ENCODE measurements at regions not wholly inside any gene's neighbourhood (a gene's known extent, or its start where the extent isn't known, plus 50 kb on each side); places are given as distances from the start of the nearest gene placed in this dataset.

DNA sequence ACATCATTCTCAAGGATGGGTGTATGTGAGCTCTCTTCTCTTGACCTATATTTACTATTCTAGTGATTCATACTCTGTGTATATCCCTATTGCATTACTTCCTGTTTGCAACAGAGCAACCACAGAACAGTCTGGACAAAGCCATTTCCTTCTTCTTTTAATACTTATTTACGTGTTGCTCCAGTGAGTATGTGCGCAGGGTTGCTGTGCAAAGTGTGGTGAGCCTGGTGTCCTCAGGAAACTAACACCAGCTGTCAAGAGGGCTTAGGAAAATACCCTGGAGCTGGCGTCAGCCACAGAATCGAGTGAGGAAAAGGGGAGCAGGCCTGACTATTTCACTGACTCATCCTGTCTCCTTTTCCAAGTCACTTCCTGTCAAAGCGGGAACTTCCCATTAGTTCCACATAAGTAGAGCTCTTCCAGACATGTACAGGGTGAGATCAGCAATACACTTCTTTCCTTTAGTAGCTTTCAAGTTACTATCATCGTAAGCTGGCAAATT lies 214.1 kb upstream of the COPS8 start:
- peak; percentile 97 for DNase-seq (ENCODE audit: low read depth in 2 of 2)

DNA sequence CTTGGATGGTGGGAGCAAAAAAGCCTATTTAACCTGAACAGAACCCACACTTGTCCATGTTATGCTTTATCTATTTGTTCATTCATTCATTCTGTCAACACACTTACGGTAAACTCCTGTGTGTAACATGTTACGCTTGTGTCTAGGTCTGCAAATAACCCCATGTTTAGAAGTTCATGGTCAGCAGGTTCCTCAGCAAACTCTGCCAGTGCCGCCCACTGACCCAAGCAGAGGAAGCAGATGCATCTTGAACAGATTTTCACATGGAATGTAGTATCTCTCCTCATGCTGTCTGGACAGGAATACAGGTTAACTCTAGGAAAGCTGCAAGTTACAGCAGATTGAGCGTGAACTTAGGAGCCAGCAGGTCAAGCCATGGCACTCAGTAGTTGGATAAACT lies 213.7 kb upstream of the COPS8 start:
- no peak for DNase-seq (ENCODE audit: low read depth in 2 of 2)

DNA sequence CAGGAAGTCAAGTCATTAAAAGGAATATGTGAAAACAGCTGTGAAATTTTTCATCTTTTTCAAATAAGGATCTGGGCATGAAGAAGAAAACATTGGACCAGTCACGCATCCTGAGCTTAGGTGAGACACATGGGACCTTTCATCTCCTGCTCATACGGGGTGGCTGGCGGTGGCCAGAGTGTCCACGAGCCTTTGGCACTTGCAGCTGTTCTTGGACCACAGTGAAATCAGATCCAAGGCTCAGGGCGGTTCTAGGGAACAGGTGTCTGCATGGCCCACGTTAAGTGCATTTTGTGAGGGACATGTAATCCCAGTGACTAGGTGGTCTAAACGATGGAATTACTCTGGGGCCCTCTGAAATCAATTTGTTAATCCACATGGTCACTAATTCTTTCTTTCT lies 212.7 kb upstream of the COPS8 start:
- DNase-seq (ENCODE audit: low read depth in 2 of 2): no peak

DNA sequence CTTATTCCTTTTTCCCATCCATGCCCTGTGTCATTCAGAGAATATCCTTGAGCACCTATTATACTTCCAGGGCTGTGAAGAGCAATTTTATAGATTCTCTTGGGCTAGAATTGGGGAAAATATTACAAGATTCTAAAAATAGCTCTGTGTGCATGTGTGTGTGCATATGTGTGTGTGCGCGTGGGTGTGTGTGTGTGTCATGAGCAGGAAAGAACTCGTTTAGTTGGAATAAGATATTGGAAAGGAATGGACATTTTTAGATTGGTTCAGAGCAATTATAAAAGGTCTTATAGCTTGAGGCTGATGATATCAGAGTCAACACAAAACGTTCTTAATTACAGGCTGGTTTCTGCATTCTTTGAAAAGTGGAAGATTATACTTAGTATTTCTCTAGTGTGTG lies 212.1 kb upstream of the COPS8 start:
- no peak for DNase-seq (ENCODE audit: low read depth in 2 of 2)

DNA sequence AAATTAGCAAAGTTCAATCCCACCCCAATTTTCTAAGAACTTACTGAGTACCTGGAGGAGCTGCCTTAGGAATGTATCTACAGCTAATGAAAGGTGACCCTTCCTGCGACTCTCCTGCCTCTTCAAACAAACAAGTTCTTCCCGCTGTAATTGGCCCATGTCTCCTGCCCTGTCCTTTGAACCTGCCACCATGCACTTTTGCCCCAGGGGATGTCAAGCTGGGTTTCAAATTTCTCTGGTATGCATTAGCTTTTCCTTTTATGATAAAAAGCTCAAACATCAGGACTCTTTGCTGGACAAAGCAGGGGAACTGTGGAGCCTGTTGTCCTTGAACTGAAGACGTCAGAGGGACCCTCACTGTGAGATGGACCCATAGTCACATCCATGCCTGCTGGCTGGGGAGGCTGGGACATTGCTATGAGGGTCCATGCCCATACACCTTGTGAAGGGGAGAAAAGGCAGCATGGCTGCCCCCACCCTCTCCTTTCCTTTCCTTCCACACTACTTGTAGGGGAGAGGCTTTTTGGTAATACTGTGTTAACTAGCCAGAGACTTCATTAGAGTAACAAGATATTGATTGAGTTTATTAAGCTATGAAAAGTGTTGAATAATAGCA lies 210.7 kb upstream of the COPS8 start:
- DNase-seq (ENCODE audit: low read depth in 2 of 2): no peak

DNA sequence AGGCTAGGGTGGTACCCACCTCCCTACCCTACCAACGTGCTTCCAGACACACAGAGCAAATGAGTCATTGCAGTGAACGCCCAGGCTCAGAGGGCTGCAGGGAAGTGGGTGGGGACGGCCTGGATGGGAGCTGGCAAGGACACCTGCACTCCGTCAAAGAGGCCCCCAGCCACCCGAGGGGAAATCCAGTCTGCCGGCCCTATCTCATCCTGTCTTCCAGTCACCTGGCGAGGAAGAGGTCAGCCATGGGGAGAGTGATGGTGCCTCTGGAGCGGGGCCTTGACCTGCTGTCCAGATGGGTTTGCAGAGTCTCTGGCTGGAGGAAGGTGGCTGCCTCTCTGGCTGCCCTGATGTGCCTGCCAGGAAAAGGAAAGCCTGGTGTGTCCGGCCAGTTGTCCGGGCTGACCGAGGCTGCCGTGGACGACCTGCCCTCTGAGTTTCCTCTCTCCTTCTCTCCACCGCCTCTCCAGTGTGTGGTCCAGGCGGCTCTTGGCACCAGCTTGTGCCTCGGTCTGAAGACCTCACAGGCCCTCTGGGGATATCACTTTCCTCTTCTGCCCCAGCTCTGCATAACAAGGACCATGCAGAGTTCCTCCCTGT lies 209.7 kb upstream of the COPS8 start:
- DNase-seq (ENCODE audit: low read depth in 2 of 2): no peak

DNA sequence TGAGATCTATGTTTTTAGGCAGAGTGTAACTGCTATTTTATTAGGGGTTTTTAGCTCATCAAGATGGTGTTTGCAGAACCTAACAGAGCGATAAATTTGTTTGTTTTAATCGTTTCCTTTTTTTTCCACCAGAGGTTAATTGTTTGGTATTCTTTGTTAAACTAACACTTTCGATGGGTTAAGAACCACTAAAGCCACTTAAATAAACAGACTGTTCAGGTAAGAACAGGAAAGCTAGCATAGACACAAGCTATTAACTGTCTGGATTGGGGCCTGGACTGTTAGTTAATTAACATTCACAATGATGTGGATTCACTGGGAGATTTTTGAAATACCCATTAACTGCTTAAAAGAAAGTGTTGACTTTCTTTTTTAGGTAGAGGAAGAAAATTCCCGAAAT lies 209.0 kb upstream of the COPS8 start:
- DNase-seq (ENCODE audit: low read depth in 2 of 2): no peak

DNA sequence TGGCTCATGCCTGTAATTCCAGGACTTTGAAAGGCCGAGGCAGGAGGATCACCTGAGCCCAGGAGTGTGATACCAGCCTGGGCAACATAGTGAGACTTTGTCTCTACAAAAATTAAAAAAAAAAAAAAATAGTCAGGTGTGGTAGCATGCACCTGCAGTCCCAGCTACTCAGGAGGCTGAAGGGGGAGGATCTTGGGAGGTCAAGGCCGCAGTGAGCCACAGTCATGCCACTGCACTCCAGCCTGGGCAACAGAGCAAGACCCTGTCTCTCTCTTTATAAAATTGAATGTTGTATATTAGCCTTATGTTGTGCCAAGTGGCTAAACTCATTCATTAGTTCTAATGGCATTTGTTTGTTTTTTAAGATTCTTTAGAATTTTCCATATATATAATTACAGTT lies 207.7 kb upstream of the COPS8 start:
- DNase-seq (ENCODE audit: low read depth in 2 of 2): no peak

DNA sequence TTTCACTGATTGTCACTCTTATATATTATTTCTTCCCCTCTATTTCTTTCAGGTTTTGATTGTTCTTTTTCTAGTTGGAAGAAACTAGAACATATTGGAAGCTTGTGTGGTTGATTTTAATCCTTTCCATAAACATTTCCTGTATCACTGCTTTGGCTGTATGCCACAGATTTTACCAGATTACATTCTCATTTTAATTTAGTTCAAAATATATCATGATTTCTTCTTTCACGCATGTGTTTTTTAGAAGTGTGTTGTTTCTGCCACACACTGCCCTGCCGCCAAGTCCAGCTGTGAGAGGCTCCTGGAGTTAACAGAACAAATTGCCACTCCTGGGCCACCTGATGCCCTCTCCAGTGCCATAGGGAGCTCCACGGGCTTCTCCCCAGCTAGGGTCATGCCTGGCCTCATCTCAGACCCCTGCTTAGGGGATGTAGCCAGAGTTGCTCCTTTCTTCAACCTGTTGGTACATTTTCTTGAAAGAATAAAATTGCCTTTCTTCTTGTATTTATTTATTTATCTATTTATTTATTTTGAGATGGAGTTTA lies 206.2 kb upstream of the COPS8 start:
- DNase-seq (ENCODE audit: low read depth in 2 of 2): no peak

DNA sequence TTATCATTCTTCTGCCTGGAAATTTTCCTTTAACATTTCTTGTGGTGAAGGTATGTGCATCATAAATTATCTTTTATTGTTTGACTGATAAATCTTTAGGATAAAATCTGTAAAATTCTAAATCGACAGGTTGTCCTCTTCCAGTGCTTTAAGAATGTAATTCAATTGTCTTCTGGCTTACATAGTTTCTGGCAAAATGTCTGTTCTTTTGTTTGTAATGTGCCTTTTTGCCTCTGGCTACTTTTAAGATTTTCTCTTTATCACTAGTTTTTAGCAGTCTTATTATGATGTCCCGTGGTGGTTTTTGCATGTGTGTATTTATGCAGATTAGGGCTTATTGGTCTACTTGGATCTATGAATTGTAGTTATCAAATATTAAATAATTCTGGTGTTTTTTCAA lies 203.6 kb upstream of the COPS8 start:
- DNase-seq (ENCODE audit: low read depth in 2 of 2): no peak

DNA sequence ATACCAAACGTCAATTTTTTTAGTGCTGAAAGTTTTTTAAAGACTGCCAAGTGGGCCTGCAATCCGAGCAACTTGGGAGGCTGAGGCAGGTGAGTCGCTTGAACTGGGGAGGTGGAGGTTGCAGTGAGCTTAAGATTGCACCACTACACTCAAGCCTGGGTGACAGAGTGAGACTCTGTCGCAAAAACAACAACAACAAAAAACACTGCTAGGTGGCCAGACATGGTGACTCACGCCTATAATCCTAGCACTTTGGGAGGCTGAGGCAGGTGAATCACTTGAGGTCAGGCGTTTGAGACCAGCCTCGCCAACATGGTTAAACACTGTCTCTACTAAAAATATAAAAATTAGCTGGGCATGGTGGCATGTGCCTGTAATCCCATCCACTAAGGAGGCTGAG lies 202.8 kb upstream of the COPS8 start:
- no peak for DNase-seq (ENCODE audit: low read depth in 2 of 2)

DNA sequence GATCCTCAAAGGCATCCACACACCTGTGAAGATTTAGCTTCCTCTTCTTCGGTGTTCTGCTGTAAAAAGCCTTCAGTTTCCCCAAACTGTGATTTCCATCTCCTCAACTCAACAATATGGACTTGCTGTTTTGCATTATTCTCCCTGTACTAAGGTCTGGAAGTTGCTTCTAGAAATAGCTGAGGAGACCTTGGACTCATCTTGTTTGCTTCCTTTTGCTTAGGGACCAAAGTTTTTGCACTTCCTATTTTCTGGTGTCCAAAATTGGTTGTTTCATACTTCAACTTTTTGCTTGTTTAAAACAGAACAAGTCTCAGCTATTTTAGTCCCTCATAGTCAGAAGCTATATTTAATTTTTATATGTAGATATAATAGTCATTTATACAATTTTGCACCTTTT lies 201.9 kb upstream of the COPS8 start:
- DNase-seq (ENCODE audit: low read depth in 2 of 2): no peak

DNA sequence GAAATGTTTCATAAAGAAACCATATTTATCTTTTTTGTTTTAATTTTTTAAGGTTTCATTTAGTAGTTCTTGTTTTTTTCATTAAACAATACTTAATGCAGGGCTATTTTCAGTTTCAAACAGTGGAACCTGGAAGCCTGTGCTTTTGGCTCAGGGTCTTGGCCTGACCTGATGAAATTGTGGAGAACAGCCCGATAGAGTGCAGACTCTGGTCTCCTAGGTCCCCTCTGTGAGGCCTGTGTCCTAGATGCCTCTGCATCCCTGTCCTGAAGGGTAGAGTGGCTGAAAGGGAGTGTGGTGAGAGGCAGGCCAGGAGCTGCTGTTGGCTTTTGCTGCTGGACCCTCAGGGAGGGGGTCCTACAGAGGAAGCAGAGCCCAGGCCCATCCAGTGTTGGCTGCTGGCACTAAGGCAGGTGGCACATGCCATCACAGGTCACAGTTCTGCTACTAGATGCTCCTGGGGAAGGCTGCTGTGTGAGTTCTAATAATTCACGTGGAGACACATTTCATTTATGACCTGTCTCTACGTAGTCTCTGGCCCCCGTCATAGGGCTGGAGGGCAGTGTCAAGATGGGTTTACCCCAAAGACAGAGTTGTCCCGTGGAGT lies 201.0 kb upstream of the COPS8 start:
- DNase-seq (ENCODE audit: low read depth in 2 of 2): no peak

DNA sequence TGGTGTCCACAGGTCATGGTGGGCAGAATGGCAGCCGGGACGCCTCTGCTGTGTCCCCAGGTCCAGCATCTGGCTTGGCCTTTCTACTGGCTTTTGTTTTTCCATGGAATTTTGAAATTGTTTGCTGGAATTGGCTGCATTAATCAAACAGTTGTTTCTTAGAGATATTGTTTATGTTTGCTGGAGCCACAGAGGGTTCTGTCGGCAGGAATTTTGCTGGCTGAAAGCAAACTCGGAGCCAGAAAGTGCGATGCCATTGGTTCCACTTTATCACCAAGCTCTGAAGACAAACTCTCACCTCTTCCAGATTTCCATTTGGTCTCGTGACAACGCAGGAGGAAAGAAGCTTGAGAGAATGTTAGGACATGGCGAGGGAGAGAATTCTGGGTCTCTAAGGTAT lies 199.2 kb upstream of the COPS8 start:
- no peak for DNase-seq (ENCODE audit: low read depth in 2 of 2)

DNA sequence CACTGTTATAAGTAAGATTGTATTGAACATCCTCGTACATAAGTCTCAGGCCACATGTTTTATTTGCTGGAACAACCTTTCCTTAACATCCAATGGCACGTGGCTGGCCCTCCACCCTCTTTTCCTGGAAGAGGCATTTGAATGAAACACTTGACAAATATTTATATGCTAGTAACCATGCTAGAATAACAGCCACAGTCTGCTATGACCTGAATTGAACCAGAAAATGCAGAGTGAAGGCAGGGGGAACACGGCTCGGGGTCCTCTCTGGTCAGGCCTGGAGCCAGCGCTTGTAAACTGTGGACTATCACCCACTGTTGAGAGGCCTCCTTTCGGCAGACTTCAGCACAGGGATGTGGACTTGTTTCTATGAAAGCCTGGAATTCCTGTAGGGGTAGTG lies 198.2 kb upstream of the COPS8 start:
- DNase-seq (ENCODE audit: low read depth in 2 of 2): peak; percentile 53 to 55

DNA sequence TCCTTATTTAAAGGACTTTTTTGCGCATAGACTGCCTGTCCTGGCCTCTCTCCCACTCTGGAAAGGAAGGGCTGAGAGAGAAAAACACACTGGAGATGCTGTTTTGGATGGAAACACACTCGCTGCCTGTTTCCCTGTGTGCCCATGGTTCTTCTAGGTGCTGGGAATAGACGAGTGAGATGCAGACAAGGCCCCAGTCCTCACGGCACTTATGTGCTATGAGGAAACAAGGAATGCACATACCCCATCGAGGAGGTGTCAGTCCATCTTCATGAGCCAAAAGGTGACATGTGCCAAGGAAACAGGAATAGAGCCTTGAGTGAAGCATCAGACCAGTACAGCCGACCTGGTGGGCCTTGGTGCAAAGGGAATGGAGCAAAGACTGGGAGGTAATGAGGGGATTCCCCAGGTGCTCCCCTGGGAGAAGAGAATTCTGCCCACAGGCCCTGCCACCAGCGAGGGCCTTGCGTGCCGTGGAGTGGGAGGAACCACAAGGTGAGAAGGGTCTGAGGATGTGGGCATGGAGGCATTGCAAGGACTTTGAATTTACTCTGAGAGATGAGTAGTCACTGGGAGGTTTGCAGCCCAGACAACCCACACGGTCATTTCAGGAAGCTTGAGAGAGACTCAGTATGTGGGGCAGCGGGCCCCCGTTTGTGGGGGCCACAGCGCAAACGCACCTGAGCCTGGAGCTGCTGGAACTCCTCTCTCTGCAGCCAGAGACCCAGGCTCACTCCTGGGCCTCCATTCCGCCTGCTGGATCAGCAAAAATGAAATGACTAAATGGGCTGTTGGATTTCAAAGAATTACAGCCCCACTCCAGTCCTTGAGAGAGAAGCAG lies 197.5 kb upstream of the COPS8 start:
- DNase-seq (ENCODE audit: low read depth in 2 of 2): no peak

DNA sequence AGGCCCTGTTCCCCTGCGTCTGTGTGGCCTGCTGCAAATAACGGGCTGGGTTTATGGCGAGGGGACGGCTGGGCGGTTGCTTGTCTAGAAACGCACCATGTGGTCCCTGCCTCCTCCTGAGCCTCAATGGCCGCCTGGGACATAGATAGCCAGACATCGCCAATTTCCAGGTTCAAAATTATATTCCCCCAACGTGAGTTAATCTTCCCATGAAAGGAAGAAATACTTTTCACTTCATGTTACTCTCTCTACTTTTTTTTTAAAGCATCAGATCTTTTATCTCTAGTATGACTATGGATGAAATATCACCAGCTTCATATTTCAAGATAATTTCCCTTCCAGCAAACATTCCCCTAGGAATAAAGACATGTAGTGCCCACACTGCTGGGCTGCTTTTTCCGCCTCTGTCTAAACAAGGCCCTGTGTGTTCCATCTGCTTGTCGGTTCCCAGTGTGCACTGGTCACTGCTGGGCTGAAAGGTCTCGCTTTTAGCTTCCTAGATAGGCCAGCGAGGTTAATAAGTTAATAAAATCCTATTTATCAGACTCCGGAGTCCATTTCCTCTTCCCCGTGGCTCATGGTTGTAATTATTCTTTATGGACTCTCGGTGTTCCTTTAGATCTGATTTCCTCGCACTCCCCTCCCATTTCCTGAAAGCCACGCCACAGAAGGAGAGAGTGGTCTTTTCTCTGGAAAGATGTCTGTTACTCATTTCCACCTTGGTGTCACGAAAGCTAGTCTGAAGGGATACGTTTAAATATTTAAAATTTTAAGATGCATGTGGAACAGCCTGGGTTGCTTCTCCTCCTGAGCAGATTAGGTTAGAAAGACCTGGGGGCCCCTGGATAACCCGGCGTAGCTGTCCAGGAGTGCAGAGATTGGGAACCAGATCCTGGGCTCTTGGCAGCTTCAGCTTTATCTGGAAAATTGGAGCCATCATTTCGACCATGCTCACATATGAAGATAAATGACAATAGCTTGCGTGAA lies 196.6 kb upstream of the COPS8 start:
- DNase-seq (ENCODE audit: low read depth in 2 of 2): no peak

DNA sequence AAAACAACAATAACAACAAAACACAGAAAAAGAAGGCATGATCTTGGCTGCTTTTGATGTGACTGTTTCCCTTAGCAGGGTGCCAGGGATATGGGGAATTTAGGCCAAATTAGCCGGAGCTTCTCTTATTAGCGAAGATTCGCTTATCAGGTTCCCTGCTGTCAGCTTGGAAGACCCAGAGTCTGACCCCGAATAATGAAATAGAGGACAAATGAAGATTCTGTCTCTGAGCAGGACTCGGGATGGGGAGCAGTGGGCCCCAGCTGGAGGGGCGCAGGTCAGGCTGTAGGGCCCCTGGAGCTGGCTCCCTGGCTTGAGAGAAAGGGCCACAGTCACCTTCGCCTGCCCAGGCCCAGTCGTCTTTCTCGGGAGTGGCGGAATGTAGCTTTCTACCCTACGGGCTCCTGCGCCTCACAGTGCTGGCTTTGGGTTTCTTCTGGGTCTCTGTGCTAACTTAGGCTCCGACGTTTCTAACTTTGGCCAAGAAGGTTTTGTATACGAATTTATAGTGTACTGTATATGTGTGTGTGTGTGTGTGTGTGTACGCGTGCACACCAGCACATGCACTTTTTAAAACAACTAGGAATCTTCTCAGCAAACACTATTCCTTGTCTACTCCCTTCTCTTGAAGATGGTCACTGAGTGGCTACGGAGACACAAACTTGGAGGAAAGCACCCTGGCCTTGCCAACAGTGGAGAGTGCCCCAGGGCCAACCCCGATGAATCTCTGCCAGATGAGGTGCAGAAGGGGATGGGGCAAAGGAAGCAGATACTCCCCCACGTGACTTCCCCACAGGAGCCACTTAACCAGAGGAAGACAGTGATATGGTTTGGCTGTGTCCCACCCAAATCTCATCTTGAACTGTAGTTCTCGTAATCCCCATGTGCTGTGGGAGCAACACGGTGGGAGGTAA lies 195.6 kb upstream of the COPS8 start:
- DNase-seq (ENCODE audit: low read depth in 2 of 2): no peak

DNA sequence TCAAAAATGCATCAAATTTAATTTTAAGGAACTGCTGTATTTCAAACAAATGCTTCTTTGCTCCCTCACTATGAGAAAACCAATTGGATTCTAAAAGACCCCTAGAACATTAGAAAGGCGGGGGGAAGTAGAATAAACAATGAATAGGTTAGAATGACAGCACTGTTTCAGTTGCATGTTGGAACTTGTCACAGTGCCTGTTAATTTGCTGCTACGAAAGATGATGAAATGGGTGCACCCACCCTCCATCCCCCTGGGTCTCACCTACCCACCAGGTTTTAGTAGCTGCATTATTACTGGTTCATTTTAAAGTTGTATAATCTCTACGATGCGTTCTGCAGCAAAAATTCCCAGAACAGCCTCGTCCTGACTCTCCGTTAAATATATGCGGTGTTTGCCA lies 193.0 kb upstream of the COPS8 start:
- DNase-seq (ENCODE audit: low read depth in 2 of 2): no peak

DNA sequence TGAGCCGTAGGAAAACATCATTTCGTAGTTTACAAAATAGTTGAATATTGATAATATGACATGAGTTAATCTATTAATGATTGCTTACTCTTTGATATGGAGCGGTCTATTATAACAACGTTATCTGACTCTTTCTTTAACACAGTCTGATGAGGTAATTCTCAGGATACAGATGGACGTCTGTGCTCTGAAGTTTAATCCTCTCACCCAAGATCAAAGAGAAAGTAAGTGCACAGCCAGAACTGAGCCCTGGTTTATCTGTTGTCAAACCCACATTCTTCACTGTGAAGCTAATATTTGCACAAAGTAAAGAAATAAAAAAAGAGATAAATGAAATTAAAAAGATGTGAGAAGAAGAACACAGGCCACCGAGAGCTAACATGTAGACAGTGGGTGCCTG lies 190.9 kb upstream of the COPS8 start:
- DNase-seq (ENCODE audit: low read depth in 2 of 2): no peak

Measured in fibroblast of skin of left quadriceps (primary cell).